Ishikawa (cell line): ENCODE measurements at regions not wholly inside any gene's neighbourhood (a gene's known extent, or its start where the extent isn't known, plus 50 kb on each side); places are given as distances from the start of the nearest gene placed in this dataset.

Source experiments
- CEBPB ChIP-seq: IDR thresholded peaks from 2 replicates; pipeline ENCODE4 v1.6.1; 2012
- CREB1 ChIP-seq: IDR thresholded peaks from 2 replicates; pipeline ENCODE4 v1.6.1; 2012; ENCODE audit warnings: low read depth
- EGR1 ChIP-seq: IDR thresholded peaks from 2 replicates; pipeline ENCODE4 v1.6.1; 2012
- EP300 ChIP-seq: IDR thresholded peaks from 2 replicates; pipeline ENCODE4 v1.6.1; 2012; ENCODE audit warnings: borderline replicate concordance
- FOXM1 ChIP-seq: IDR thresholded peaks from 2 replicates; pipeline ENCODE4 v1.6.1; 2012; ENCODE audit warnings: low read depth, borderline replicate concordance
- MAX ChIP-seq: IDR thresholded peaks from 2 replicates; pipeline ENCODE4 v1.6.1; 2012
- NFIC ChIP-seq: IDR thresholded peaks from 2 replicates; pipeline ENCODE4 v1.6.1; 2012
- RAD21 ChIP-seq: IDR thresholded peaks from 2 replicates; pipeline ENCODE4 v1.6.1; 2012; ENCODE audit warnings: low read depth
- REST ChIP-seq: IDR thresholded peaks from 2 replicates; pipeline ENCODE4 v1.6.1; 2012; ENCODE audit warnings: low read depth, mild to moderate bottlenecking
- TAF1 ChIP-seq: IDR thresholded peaks from 2 replicates; pipeline ENCODE4 v1.6.1; 2012; ENCODE audit warnings: low read depth, mild to moderate bottlenecking
- TCF12 ChIP-seq: IDR thresholded peaks from 2 replicates; pipeline ENCODE4 v1.6.1; 2012; ENCODE audit warnings: low read depth
- TEAD4 ChIP-seq: IDR thresholded peaks from 2 replicates; pipeline ENCODE4 v1.6.1; 2012
- USF1 ChIP-seq: IDR thresholded peaks from 2 replicates; pipeline ENCODE4 v1.6.1; 2012
- YY1 ChIP-seq: IDR thresholded peaks from 2 replicates; pipeline ENCODE4 v1.6.1; 2012; ENCODE audit warnings: low read depth
- ZBTB7A ChIP-seq: IDR thresholded peaks from 2 replicates; pipeline ENCODE4 v1.6.1; 2012; ENCODE audit warnings: low read depth

- TF ChIP-seq EP300 (no peak), USF1 (no peak), FOXM1 (no peak), TAF1 (no peak), CREB1 (no peak)
Observed at GRCh38 chr3:13130464-13131193, 57.4 kb upstream of the IQSEC1 start.

- TF ChIP-seq USF1: no peak
- no peak for TF ChIP-seq TCF12
- TF ChIP-seq REST: no peak
- no peak for TF ChIP-seq EGR1
- TF ChIP-seq CEBPB: no peak
- TF ChIP-seq YY1: no peak
- TF ChIP-seq RAD21: no peak
- no peak for TF ChIP-seq ZBTB7A
- TF ChIP-seq EP300: no peak
- TF ChIP-seq CREB1: no peak
- no peak for TF ChIP-seq TEAD4
- no peak for TF ChIP-seq MAX
- no peak for TF ChIP-seq FOXM1
Observed at GRCh38 chr3:13125092-13126015, 52.1 kb upstream of the IQSEC1 start.

GRCh38 chr3:13124631-13125030 lies 51.4 kb upstream of the IQSEC1 start:
- TF ChIP-seq YY1: no peak
- no peak for TF ChIP-seq EP300

GRCh38 chr3:13123765-13124164 lies 50.5 kb upstream of the IQSEC1 start:
- TF ChIP-seq ZBTB7A: no peak
- TF ChIP-seq REST: no peak
- no peak for TF ChIP-seq CEBPB
- no peak for TF ChIP-seq EP300
- TF ChIP-seq TCF12: no peak
- no peak for TF ChIP-seq CREB1
- no peak for TF ChIP-seq NFIC

GRCh38 chr3:13123013-13123654 lies 49.9 kb upstream of the IQSEC1 start:
- TF ChIP-seq FOXM1 (no peak), MAX (no peak), CREB1 (no peak), RAD21 (no peak), ZBTB7A (no peak), TEAD4 (no peak), REST (no peak), EGR1 (no peak), TCF12 (no peak), EP300 (no peak), CEBPB (no peak), TAF1 (no peak), NFIC (no peak), USF1 (no peak), YY1 (no peak)
